NCI-H1105 (cell line): ENCODE measurements at regions not wholly inside any gene's neighbourhood (a gene's known extent, or its start where the extent isn't known, plus 50 kb on each side); places are given as distances from the start of the nearest gene placed in this dataset.
"Not testable (repeated sequence)": the region's sequence is repeated elsewhere in the genome, so short reads cannot be mapped to it uniquely, and the experiment has no call there.

Experiments
- DNase-seq: peaks from one replicate; lab custom pipeline; 2025; lab: John Stamatoyannopoulos, UW

DNA sequence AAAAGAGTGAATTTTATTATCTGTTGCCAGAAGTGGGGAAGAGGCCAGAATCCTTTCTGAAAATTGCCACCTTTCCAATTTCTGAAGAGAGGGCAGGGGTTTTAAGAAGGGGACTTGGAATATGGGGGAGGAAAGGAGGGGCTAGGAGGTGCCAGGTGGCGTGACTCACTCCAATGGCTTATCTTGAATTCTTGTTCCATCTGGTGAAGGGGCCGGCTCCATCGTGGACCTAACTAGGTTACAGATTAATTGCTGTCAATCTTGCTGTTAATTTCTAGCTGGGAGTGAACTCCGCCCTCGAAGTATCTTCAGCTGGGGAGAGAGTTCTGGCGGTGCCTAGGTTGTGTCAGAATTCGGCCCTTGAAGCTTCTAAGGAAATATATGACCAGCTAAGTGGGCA is 138.7 kb downstream of the YTHDC2 start:
- no peak for DNase-seq

DNA sequence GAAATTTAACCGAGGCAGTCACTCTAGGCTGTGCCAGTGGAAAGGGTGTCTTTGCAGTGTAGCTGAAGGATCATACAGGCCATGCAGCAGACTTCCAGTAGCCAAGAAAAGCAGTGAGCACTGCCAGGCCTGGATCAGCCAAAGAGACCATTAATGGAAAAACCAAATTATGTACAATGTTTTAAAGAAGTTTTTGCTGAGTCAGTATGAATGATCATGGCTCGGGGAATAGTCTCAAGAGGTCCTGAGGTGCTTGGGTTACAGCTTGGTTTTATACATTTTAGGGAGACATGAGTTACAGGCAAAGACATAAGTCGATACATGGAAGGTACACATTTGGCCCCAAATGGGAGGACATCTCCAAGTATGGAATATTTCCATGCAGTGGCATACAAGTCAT is 141.3 kb downstream of the YTHDC2 start:
- DNase-seq: no peak

DNA sequence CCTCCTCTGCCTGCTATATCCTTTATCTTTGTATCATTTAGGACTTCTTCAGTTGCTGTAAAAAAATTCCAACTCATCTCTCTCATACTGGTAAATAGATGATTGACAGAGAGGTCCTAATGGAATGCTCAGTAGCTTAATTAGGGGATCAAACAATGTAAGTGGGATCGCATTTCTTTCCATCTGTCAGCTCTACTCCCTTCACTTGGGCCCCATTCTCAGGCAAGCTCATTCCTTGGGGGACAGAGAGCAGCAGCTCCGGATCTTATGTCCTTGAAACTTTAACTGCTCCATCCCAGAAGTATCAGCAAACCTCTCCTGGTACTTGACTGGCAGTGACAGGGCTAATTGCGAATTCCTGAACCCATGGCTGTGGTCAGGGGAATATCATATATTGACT is 146.7 kb downstream of the YTHDC2 start:
- no peak for DNase-seq

- DNase-seq: no peak
Measured at GRCh38 chr5:113660706-113661250, 147.3 kb downstream of the YTHDC2 start.

DNA sequence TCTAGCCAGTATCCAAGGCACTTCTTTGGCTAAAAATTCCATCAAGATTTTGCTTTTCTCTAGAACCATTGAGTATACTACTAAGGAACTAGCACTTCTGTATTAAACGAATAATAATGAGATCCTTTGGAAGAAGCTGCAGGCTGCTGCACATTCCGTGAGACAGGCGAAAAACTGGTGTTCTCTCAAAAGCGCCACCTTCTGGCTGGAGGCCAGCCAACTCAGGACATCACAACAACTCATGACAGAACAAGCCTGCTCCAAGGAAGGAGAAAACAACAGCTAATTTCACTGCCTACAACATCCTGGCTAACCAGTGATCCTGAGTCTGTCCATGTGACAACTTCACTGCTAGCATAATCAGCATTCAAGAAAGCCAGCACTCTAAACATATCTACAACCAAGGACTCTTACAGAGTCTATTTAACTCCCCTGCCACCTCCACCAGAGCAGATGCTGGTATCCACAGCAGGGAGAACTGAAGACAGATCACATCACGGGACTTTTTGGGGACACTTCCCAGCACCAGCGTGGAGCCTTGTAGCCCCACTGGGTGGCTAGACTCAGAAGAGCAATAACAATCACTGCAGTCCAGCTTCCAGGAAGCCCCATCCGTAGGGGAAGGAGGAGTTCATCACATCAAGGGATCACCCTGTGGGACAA is 150.5 kb downstream of the YTHDC2 start:
- no peak for DNase-seq

- DNase-seq: no peak
Measured at GRCh38 chr5:113673041-113673440, 159.5 kb downstream of the YTHDC2 start.

DNA sequence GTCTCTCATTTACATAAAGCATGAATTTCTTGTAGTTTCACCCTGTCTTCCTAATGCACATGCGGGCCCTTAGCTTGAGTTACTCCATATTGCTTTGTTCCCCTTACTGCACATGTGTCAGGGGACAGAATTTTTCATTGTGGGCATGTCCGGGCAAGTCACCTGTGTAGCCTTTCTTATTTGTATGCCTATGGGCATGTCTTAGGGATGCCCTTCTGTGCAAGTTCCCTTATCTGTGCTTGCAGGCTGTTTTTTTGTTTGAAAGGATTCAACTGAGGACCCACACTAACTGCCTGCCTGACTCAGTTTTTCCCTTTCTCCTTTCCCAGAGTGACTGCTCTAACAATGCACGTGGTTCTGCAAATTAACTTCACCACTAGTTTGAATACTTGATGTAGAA is 161.7 kb downstream of the YTHDC2 start:
- no peak for DNase-seq

DNA sequence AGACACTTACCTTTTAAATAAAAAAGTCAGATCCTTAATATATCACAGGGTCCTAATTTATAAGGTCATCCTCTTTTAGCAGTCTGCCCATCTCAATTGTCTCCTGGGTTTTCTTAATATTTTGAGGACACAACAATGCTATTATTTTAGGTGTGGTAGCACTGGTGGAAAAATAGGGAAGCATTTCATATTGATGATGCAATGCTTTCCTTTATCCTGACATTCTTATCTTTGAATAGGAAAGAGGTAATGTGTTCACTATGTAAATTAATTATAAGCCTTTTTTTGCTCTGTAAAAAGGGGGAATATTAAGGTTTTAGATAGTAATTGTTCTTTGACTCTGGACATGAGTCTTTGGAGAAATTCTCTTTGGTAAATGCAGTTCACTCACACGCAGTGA is 164.7 kb downstream of the YTHDC2 start:
- DNase-seq: no peak

DNA sequence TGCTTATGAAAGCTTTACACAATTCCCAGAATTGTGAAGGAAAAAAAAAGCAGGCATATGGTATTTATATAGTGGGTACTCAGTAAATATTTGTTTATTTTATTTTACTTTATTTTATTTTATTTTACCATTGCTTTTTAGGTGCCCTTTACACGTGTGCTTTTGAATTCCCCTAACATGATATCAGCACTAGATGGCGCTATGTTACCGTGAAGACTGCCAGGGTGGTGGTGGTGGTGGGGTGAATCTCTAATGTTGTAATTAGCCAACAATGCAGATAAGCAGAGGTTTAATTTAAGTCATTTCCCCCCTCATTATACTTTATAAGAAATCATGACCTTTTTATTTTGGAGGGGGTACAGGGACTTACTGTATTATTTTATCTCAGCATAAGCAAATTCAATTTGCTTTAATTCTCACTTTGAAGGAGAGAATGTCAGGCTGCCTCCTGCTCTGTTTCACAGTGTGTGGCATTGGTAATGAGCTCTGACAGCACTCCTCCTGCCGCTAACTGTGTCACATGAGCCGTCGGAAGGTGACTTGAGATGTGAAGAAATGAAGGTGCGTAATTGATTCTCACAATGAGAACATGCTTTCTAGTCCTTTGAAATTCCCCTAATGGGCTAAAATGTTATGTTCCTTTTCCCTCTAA is 165.6 kb downstream of the YTHDC2 start:
- DNase-seq: no peak

DNA sequence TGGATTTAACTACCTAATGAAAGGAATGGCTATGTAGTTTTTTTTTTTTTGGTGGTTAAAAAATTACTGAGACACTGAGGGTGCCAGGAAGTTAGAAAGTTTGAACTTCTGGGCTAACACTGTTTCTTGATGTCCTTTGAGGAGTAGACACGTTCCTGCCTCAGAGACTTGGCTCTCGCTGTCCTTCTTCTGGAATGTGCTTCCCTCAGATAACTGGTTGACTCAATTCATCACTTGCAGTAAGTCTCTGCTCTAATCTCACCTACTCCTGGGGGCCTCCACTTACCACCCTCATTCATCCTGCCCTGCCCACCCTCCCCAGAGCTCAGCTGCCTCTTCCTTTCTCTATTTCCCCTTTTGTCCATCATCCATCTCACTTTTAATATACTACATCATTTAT is 167.0 kb downstream of the YTHDC2 start:
- DNase-seq: no peak

DNA sequence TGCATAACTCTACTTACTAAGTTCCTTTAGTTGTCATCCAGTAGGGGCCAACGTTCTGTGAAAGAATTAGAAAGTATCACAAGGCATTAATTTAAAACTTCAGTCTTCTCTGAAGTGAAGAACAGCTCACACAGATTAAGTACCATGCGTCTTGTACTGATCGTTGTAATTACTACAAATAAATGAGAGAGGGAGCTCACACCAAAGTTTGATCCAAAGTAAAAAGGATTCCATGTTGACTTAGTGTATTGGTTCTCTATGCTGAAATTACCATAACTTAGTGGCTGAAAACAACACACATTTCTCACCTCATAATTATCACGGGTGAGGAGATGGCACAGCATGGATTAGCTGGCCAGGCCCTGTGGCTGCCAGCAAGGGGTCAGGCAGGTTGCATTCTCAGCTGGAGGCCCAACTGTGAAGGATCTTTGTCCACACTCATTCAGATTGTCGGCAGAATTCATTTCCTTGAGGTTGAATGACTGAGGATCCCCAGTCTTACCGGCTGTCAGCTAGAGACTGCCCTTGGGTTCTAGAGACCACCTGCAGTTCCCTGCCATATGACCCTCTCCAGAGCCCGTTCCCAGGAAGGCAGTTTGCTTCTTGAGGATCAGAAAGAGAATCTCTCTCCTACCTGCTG is 169.1 kb downstream of the YTHDC2 start:
- no peak for DNase-seq

DNA sequence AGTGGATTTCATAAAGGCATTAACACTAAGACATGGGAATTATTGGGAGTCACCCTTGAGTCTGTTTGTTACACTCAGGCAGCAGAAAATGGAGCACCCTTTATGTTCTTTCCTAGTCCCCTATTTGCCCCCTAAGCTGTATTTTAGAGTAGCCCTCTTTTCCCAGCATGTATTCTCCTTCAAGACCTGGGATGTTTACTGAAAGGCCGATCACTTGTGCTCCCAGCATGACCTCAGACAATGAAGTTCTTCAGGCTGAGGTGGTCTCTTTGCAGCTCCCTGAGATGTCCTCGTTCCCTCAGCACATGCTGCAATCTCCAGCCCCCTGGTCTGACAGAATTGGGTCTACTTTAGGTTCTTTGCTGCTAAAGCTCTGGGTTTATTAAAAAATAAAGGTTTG is 169.7 kb downstream of the YTHDC2 start:
- no peak for DNase-seq

DNA sequence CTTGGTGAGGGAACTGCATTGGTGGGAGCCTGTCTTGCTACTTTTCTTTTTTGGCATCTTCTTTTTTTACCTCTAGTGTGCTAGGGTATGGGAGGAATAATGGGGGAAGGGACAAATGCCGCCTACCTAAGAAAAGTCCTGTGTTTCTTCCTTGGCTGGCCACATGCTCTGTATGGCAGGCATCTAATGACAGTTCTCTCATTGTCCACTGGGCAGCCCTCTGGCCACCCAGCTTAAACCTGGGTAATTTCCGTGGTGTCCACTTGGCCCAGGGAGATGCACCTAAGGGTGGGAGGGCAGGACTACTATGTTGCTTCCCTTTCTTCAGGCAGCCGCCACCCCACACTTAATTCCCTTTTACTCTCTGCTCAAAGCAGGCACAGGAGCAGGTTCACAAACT is 173.1 kb downstream of the YTHDC2 start:
- DNase-seq: no peak

DNA sequence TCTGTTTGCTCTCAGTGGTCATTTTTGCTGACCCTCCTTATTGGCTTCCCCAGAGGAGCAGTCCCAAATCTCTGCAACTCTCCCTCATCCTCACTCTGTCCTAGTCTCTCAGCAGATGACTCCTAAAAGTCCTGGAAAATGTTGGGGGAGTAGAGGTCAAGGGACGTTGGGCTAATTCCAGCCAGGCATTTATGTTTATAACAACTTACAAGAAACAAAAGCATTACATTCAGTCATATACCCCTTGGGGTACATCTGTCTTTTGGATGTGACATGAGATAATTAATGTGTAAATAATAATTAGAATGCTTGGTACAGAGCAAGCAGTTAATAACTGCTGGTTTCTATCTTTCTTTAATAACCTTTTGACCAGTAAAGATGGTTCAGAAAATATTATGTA is 176.2 kb downstream of the YTHDC2 start:
- DNase-seq: no peak

DNA sequence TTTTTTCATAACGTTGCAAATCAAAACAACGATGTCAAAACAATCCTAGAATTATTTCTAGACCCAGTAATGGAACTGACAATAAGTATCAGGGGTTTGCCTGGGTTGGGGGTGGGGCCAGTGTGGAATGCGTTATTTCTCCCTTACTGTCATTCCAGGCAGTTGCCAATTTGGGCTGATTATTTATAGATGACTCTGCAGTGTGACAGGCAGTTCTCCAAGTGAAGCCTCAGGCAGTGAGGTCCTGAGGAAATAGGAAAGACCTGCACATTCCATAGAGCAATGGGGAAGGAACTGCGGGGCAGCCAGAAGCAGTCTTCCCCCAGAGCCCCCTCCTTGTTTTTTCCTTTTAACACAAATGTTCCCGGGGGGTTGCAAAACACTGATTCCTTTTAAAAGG is 179.0 kb downstream of the YTHDC2 start:
- no peak for DNase-seq

DNA sequence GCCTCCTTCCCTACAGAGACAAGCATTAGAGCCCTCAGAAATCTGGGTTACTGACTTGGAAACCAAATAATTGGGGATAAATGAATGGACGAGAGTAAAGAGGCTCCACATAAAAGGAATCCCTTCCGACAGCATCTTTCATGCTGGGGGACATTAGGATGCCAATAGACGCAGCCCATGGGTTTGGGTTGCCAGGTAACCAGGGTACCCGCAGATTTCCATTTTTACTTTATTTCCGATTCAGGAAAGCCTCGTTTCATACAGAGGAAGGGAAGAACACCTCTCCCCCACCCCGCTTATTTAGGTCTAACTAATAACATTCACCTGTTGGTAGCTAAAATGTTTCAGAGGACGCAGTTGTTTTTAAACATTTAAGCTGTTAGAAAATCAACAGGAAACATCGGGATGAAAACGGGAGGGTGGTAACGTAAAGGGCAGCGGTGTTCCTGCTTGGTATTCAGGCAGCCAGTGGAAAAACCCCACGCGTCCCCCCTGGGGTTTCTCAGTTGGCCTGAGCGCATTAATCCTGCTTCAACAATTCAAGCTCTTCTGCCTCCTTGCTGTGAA is 179.5 kb downstream of the YTHDC2 start:
- DNase-seq: no peak

DNA sequence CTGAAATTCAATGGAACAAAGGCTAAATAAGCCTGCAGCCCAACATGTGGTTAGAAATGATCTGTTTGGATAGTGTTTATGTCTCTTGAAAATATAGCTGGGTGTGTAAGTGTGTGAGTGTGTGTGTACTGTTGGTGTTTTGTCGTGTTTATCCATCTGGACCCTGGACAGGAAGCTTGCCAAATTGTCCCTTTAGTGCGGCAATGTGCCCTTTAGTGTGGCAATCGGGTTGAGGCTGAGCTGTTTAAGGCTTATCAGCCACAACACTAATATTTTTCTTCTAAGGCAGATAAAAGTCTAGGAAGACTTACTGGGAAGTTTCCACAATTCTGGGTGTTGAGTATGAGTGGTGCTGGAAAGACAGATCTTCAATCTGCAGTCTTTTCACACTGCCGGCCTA is 180.2 kb downstream of the YTHDC2 start:
- no peak for DNase-seq

DNA sequence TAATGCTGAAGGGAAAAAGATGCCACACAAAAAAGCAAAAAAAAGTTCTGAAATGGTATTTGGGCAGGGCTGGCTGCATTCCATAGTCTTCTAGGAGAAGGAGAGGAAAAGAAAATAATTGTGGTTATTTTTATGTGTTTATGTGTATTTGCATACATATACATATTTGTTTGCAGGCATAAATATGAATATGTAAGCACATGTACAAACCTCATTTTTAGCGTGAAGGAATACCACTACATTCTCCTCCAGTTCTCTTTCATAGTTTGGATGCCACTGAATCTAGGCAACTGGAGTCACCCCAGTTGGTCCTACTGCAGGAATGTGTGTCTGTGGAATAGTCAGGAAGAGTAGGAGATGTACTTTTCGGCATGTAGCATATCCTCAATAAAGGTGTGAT is 181.1 kb downstream of the YTHDC2 start:
- DNase-seq: no peak

DNA sequence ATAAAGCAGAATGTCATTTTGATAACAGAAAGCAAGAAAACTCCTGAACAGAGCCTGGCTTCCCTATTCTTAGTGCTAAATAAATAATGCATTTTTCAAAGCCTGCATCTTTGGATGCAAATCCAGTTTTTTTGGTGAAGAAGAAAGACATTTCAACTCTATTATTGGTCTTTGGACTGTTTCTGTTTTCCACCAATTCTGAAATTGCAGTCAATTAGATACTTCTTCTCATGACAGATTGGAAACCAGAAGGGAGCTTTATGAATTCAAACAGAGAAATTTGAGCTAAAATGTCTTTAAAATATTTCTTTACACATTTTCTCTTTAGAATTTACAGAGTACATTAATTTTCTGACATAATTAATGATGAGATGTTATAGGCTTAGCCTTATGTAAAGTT is 189.8 kb downstream of the YTHDC2 start:
- DNase-seq: no peak

DNA sequence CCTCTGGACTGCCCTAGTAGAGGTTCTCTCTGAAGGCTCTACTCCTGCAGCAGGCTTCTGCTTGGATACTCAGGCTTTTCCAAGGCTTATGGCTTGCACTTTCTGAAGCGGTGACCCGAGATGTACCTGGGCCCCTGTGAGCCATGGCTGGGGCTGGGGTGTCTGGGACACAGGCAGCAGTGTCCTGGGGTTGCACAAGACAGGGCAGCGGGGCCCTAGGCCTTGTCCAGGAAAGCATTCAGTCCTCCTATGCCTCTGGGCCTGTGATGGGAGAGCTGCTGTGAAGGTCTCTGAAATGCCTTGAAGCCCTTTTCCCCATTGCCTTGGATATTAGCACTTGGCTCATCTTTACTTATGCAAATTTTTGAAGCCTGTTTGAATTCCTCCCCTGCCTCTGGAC is 192.2 kb downstream of the YTHDC2 start:
- no peak for DNase-seq

- no peak for DNase-seq
Measured at GRCh38 chr5:113713051-113713450, 199.6 kb downstream of the YTHDC2 start.

- not testable (repeated sequence) for DNase-seq
Measured at GRCh38 chr5:113715921-113716320, 202.4 kb downstream of the YTHDC2 start.

DNA sequence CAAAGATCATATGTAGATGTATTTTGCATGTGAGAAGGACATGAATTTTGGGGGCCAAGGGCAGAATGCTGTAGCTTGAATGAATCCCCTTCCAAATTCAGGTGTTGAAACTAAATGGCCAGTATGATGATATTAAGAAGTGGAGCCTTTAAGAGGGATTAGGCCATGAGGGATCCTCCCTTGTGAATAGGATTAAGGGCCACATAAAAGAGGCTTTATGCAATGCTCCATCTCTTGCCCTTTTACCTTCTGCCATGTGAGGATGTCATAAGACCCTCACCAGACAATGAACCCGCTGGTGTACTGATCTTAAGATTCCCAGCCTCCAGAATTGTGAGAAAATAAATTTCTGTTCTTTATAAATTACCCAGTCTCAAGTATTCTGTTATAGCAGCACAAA is 206.1 kb downstream of the YTHDC2 start:
- DNase-seq: no peak
